HG02588 (cell line): ENCODE measurements at regions not wholly inside any gene's neighbourhood (a gene's known extent, or its start where the extent isn't known, plus 50 kb on each side); places are given as distances from the start of the nearest gene placed in this dataset.

Source experiments
- ATAC-seq: cut with Tn5 transposase; IDR thresholded peaks from one replicate; pipeline ENCODE4 v1.9.1; 2021; ENCODE audit warnings: mild to moderate bottlenecking, moderate library complexity; ENCODE audit not compliant: unreplicated experiment

GRCh38 chr7:136667584-136667983 lies 200.9 kb upstream of the CHRM2 start:
- no peak for ATAC-seq

GRCh38 chr7:136665878-136666509 lies 202.5 kb upstream of the CHRM2 start:
- ATAC-seq = no peak

GRCh38 chr7:136664537-136664936 lies 203.9 kb upstream of the CHRM2 start:
- ATAC-seq = no peak

GRCh38 chr7:136657482-136657921 lies 210.9 kb upstream of the CHRM2 start:
- no peak for ATAC-seq

GRCh38 chr7:136656516-136656915 lies 211.9 kb upstream of the CHRM2 start:
- ATAC-seq = no peak

GRCh38 chr7:136655414-136655813 lies 213.0 kb upstream of the CHRM2 start:
- no peak for ATAC-seq

GRCh38 chr7:136654406-136654805 lies 214.0 kb upstream of the CHRM2 start:
- ATAC-seq = no peak

GRCh38 chr7:136652635-136653370 lies 215.6 kb upstream of the CHRM2 start:
- no peak for ATAC-seq

- no peak for ATAC-seq
Measured at GRCh38 chr7:136640977-136641376, 227.5 kb upstream of the CHRM2 start.

GRCh38 chr7:136637813-136638212 lies 230.6 kb upstream of the CHRM2 start:
- no peak for ATAC-seq

- no peak for ATAC-seq
Measured at GRCh38 chr7:136635751-136636150, 232.7 kb upstream of the CHRM2 start.

- no peak for ATAC-seq
Measured at GRCh38 chr7:136618818-136619217, 249.6 kb upstream of the CHRM2 start.

GRCh38 chr7:136617176-136617575 lies 251.3 kb upstream of the CHRM2 start:
- no peak for ATAC-seq

GRCh38 chr7:136605532-136606329 lies 262.7 kb upstream of the CHRM2 start:
- ATAC-seq = no peak

GRCh38 chr7:136601772-136602171 lies 266.7 kb upstream of the CHRM2 start:
- no peak for ATAC-seq

- no peak for ATAC-seq
Measured at GRCh38 chr7:136600475-136600874, 268.0 kb upstream of the CHRM2 start.

GRCh38 chr7:136594739-136595144 lies 273.7 kb upstream of the CHRM2 start:
- ATAC-seq = no peak

GRCh38 chr7:136588216-136588615 lies 280.2 kb upstream of the CHRM2 start:
- no peak for ATAC-seq

GRCh38 chr7:136585954-136586670 lies 282.3 kb upstream of the CHRM2 start:
- no peak for ATAC-seq

- no peak for ATAC-seq
Measured at GRCh38 chr7:136566491-136566890, 302.0 kb upstream of the CHRM2 start.

- no peak for ATAC-seq
Measured at GRCh38 chr7:136555933-136556332, 312.5 kb upstream of the CHRM2 start.
